Fibroblast of lung (primary cell): ENCODE measurements at regions not wholly inside any gene's neighbourhood (a gene's known extent, or its start where the extent isn't known, plus 50 kb on each side); places are given as distances from the start of the nearest gene placed in this dataset.

Source experiments
- EZH2 ChIP-seq: IDR thresholded peaks from 2 replicates; pipeline ENCODE4 v1.5.1; 2012; ENCODE audit warnings: low read length, control low read depth, mild to moderate bottlenecking; ENCODE audit errors: missing control alignments
- TF ChIP-seq, protein P1 (sequence below), 2 donors: IDR thresholded peaks in 1 of 2; conservative IDR thresholded peaks in 1 of 2; 1 replicate in 1 of 2; 2 replicates in 1 of 2; pipeline ENCODE4 v1.5.1; 2011 to 2012; ENCODE audit warnings: low read length in 2 of 2, control low read depth in 1 of 2, inconsistent platforms in 1 of 2, low read depth in 1 of 2, mild to moderate bottlenecking in 1 of 2

DNA sequence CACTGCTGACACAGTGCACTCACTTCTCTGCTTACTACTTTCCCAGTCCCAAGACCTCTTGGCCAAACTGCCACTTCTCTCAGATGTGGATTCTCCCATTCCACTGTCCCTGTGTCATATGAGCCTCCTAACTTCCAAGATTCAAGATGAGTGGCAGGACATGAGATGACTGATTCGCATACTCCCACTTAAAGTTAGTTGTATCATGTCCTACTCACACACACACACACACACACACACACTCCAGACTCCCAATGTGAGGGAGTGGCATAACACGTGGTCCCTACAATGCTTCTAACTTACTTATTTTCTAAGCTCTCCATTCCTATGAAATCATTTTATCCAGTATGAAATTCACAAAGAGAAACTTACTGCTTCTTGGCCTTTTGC is 67.0 kb upstream of the CAV2 start:
- no peak for TF ChIP-seq EZH2
- TF ChIP-seq, protein P1, sequence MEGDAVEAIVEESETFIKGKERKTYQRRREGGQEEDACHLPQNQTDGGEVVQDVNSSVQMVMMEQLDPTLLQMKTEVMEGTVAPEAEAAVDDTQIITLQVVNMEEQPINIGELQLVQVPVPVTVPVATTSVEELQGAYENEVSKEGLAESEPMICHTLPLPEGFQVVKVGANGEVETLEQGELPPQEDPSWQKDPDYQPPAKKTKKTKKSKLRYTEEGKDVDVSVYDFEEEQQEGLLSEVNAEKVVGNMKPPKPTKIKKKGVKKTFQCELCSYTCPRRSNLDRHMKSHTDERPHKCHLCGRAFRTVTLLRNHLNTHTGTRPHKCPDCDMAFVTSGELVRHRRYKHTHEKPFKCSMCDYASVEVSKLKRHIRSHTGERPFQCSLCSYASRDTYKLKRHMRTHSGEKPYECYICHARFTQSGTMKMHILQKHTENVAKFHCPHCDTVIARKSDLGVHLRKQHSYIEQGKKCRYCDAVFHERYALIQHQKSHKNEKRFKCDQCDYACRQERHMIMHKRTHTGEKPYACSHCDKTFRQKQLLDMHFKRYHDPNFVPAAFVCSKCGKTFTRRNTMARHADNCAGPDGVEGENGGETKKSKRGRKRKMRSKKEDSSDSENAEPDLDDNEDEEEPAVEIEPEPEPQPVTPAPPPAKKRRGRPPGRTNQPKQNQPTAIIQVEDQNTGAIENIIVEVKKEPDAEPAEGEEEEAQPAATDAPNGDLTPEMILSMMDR (conservative IDR thresholded peaks at IDR 0.05 in 1 of 2, IDR thresholded peaks at IDR 0.05 in 1 of 2; ENCODE audit: low read depth in 1 of 2, low read length in 2 of 2): no peak
